HG03196 (cell line): ENCODE measurements at regions not wholly inside any gene's neighbourhood (a gene's known extent, or its start where the extent isn't known, plus 50 kb on each side); places are given as distances from the start of the nearest gene placed in this dataset.
"Not testable (repeated sequence)": the region's sequence is repeated elsewhere in the genome, so short reads cannot be mapped to it uniquely, and the experiment has no call there.

ENCODE experiments used
- ATAC-seq: cut with Tn5 transposase; IDR thresholded peaks from one replicate; pipeline ENCODE4 v1.9.1; 2021; ENCODE audit not compliant: unreplicated experiment

GRCh38 chr13:19362946-19363510 is 181.4 kb upstream of the TUBA3C start:
- ATAC-seq, result no peak

- not testable (repeated sequence) for ATAC-seq
Measured at GRCh38 chr13:19359697-19360096, 178.1 kb upstream of the TUBA3C start.

- ATAC-seq, result no peak
Measured at GRCh38 chr13:19345916-19346422, 164.3 kb upstream of the TUBA3C start.

GRCh38 chr13:19345158-19345557 is 163.5 kb upstream of the TUBA3C start:
- ATAC-seq, result peak; percentile 11

- peak; percentile 59 for ATAC-seq
Measured at GRCh38 chr13:19344585-19345120, 163.0 kb upstream of the TUBA3C start.

- ATAC-seq, result no peak
Measured at GRCh38 chr13:19332378-19332777, 150.8 kb upstream of the TUBA3C start.

- ATAC-seq, result no peak
Measured at GRCh38 chr13:19329365-19329764, 147.7 kb upstream of the TUBA3C start.

- ATAC-seq, result no peak
Measured at GRCh38 chr13:19324325-19324724, 142.7 kb upstream of the TUBA3C start.

- no peak for ATAC-seq
Measured at GRCh38 chr13:19321222-19321621, 139.6 kb upstream of the TUBA3C start.

GRCh38 chr13:19305434-19305833 is 123.8 kb upstream of the TUBA3C start:
- ATAC-seq, result no peak

- no peak for ATAC-seq
Measured at GRCh38 chr13:19289180-19289579, 107.6 kb upstream of the TUBA3C start.

- no peak for ATAC-seq
Measured at GRCh38 chr13:19283836-19284235, 102.2 kb upstream of the TUBA3C start.

- ATAC-seq, result no peak
Measured at GRCh38 chr13:19268331-19268730, 86.7 kb upstream of the TUBA3C start.

GRCh38 chr13:19267746-19268145 is 86.1 kb upstream of the TUBA3C start:
- no peak for ATAC-seq

GRCh38 chr13:19266979-19267378 is 85.4 kb upstream of the TUBA3C start:
- ATAC-seq, result no peak

GRCh38 chr13:19264711-19265110 is 83.1 kb upstream of the TUBA3C start:
- no peak for ATAC-seq

- no peak for ATAC-seq
Measured at GRCh38 chr13:19252381-19252780, 70.8 kb upstream of the TUBA3C start.

- no peak for ATAC-seq
Measured at GRCh38 chr13:19239114-19239860, 57.7 kb upstream of the TUBA3C start.
